ENCODE measurements at regions not wholly inside any gene's neighbourhood (a gene's known extent, or its start where the extent isn't known, plus 50 kb on each side); places are given as distances from the start of the nearest gene placed in this dataset.
"Not testable (repeated sequence)": the region's sequence is repeated elsewhere in the genome, so short reads cannot be mapped to it uniquely, and the experiment has no call there.

DNA sequence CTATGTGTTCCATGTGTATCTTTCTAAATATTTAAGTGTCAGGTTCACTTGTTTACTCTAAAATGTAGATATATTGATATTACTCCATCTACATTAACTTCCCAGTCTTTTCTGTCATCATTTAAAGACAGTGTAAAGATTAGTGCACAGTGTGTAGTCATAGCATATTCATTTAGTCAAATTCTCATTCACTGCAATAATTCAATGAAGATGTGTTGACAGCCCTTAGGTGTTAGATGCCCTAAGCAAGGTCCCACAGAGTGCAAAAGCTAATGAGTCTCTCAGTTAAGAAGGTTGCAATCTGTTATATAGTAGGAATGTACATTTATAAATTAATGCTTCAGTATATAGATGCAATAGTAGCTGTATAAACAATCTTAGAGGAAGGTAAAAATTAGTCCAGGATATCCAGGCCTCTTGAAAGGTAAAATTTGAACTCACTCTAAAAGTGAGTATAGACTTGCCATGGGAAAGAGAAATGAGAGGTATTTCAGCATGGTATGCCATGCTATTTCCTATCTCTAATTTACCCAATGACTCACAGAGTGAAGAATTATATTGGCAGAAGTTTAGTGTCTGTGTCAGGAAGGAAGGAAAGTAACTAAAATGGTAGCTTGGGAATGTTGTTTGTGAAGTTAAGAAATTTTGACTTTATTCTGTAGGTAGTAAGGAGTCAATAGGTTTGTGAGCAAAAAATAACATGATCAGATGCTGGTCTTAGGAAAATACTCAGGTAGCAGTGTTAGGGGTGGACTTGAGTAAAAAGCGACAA, 969.9 kb upstream of the CITED2 start:
- DNase-seq (ENCODE audit: low spot score): no peak

DNA sequence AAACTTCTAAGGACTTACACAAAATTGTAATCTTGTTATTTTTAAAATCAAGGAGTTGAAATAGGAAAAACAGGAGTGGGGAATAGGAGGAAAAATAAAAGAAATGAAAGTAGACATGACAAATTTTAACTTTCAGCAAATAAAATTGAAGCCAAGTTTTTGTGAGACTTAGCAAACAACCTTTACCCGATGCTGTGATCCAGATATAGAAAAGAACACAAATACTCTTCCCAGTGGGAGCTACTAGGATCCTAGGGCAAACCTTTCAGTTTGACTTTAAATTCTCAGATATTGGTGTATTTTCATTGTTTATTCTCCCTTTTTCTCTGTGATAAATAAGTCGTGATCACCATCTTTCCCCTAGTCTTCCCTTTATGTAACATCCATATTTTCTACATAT, 968.7 kb upstream of the CITED2 start:
- no peak for DNase-seq (ENCODE audit: low spot score)

DNA sequence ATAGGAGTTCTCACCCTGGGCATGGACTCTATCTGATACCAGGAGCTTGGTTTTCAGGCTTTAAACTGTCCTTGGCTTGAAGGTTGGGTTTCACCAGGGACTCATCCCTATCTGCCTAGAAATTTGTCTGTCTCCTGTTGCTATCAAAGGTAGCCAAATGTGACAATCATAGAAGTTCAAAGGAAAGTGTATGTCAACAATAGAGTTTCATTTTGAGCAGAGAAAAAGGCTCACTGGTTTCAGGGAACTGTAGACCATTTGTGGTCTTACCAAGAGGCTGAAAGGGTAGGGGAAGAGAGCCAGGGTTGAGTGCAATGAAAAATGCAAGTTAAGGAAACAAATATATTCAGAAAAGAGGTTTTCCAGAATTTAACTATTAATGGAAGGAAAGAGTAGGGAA, 966.8 kb upstream of the CITED2 start:
- DNase-seq (ENCODE audit: low spot score): no peak

DNA sequence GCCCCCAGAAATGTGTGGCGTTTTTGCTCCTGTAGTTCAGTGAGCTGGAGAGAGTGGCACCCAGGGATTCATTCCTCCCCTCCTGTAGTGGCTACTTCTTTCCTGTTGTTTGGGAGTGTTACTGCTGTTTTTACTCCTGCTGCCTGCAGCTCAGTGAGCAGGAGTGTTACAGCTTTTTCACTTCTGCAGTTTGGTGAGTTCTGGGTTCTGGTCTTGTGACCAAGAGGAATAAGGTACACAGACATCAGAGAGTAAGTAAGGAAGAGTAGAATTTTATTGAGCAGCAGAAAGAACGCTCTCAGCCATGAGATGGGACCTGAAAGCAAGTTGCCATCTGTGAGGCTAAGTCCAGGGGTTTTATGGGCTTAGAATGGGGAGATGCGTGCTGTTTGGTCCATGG, 966.3 kb upstream of the CITED2 start:
- no peak for DNase-seq (ENCODE audit: low spot score)

DNA sequence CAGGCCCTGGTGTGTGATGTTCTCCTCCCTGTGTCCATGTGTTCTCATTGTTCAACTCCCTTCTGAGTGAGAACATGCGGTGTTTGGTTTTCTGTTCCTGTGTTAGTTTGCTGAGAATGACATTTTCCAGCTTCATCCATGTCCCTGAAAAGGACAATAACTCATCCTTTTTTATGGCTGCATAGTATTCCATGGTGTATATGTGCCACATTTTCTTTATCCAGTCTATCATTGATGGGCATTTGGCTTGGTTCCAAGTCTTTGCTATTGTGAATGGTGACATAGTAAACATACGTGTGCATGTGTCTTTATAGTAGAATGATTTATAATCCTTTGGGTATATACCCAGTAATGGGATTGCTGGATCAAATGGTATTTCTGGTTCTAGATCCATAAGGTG, 964.6 kb upstream of the CITED2 start:
- DNase-seq (ENCODE audit: low spot score): not testable (repeated sequence)

DNA sequence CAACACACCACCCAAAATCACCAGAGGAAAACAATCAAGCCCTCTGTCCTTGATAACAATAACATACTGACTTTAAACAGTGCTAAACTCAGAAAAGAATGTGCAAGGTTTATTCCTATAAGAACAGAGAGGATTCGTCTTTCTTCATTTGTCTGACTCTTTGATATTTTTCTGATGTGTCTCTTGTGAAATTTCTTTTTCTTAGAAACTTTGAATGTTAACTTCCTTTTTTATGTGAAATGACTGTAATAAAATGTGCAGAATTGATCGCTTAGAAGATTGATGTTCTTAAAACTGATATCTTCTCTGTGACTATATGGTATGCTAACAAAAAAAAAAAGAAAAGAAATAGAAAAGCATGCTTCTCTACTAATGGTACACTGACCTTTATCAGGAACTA, 947.4 kb upstream of the CITED2 start:
- DNase-seq (ENCODE audit: low spot score): no peak

DNA sequence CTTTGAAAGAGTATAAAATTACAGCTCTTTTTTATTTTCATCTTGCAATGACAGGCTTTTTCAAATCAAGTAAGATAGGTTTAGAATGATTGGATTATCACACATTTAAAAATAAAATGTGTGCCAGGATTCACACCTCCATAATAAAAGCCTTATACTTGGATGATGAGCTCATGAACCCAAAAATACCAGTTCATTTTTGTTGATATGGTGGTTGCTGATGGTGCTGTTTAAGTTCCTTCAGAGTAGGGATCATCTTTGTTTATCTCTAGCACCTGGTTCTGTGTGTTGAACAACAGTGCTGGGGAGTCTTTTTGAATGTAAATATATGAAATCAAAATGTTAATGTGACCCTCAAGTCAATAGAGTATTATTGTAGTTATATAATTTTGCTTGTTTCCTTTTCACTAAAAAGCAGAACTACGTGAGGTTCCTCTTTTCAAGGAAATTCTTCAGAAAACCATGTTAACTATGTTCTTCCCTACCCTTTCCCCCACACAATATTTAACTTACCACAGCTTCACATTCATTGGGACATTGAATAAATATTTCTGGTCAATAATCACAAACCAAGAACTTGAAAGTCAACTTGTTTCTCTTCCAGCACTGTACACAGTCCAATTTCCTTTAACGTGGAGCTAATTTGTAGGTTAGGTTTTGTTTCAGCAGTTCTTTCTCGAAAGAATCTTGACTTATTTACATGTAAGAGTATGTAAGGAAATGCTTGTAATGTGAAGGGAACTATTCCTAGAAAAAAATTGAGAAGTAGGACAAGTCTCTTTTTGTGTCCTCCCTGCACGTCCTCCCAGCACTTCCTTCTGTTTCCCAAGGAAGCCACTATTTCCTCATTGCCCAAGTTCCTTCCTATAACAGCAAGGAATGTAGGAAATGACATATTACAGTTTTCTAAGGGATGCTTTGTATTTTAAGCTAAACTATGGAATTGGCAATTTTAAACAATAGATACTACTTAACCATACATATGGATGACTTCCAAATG, 945.9 kb upstream of the CITED2 start:
- peak; percentile 19 for DNase-seq (ENCODE audit: low spot score)

DNA sequence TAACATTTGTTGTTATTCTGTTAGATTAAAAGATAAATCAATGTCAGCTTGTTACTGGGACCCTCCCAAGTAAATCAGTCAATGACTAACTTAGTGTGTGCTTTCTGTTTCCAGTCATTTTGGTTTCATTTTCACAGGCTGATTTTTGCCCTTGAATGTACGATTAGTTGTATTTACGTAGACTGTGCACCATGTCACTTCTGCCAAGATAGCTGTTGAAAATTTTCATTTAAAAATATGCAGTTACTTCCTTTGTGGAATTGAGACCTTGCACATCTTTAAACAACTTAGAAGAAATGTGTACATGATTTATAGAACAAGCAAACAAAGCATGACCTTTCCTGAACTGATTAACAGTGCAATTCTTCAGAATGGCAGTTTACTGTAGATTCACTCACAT, 944.8 kb upstream of the CITED2 start:
- DNase-seq (ENCODE audit: low spot score): peak; percentile 9

DNA sequence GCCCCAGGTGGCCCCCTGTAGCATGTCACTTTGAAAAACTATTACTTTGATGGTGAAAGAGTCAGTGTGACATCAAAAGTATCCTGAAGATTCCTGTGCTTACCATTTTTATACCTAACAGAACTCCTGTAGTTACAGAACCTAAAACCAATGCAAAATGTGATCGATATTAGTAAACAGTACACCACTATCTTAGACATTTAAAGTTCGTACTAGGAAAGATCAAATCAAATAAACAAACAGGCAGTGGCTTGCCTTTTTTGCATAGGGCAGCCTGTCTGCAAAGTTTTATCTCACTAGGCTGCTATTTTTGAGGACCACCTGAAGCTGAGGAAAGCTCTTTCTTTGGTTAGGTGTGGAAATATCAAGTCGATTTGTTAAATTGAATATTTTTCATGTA, 944.0 kb upstream of the CITED2 start:
- DNase-seq (ENCODE audit: low spot score): no peak

DNA sequence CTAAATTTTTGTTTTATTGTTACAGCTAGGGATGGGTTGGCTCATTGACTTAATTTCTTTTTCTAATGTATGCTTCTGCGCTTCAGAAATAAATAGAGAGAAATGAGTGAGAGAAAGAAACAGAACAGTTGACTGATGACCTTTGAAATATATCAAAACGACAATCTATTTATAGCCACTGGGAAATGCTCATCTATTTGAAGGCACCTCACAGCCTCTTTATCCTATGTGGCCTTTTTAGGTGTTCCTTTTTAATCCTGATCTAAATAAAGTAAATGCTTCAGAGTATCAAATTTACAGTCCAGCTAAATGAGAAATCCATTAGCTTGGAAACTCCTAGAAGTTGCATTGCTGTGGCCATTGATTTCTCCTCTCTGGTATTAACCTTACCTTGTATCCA, 943.5 kb upstream of the CITED2 start:
- DNase-seq (ENCODE audit: low spot score): no peak

DNA sequence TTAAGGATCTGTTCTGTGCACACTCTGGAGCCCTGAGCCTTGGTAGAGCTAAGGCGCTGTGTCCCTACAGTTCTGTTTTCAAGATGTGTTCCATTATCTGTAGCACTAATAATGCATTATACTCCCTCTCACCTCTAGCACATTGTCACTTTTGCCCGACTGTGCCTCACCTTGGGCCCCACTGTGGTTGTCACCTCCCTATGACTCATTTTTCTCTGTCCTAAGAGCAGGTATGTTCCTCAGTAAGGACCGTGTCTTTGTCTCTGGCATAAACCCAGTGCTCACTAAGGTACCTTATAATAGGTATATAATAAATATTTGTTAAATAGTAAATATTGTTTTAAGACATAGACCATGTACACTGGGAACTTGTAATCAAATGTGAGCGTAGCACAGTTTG, 942.5 kb upstream of the CITED2 start:
- no peak for DNase-seq (ENCODE audit: low spot score)

DNA sequence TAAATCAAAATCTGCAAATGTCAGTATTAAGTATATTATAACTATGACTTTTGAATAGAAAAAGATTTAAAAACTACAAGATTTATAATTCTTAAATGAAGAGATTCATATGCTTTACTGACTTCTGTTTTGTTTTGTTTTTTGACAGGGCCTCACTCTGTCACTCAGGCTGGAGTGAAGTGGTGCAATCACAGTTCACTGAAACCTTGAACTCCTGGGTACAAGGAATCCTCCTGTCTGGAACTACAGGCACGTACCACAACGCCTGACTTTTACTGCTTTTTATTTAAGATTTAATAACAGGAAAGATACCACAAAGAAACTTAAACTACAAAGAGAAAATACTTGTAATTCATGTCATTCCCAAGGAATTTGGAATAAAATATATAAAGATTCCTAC, 940.2 kb upstream of the CITED2 start:
- DNase-seq (ENCODE audit: low spot score): no peak

DNA sequence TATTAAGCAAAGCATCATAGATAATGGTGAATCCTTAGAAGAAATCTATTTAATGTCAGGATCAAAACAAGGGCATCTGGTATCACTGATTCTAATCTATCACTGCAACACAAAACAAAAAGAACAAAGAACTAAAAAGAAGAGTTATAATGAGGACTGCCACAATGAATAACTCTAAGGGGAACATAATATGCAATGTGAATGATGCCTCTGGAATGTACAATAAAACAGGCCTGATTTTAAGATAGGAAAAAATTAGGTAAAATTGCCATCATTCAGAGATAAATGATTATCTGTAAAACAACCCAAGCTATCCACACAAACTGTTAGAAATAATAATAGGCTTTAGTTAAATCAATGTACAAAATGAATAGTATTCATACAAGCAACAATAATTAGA, 936.7 kb upstream of the CITED2 start:
- no peak for DNase-seq (ENCODE audit: low spot score)

DNA sequence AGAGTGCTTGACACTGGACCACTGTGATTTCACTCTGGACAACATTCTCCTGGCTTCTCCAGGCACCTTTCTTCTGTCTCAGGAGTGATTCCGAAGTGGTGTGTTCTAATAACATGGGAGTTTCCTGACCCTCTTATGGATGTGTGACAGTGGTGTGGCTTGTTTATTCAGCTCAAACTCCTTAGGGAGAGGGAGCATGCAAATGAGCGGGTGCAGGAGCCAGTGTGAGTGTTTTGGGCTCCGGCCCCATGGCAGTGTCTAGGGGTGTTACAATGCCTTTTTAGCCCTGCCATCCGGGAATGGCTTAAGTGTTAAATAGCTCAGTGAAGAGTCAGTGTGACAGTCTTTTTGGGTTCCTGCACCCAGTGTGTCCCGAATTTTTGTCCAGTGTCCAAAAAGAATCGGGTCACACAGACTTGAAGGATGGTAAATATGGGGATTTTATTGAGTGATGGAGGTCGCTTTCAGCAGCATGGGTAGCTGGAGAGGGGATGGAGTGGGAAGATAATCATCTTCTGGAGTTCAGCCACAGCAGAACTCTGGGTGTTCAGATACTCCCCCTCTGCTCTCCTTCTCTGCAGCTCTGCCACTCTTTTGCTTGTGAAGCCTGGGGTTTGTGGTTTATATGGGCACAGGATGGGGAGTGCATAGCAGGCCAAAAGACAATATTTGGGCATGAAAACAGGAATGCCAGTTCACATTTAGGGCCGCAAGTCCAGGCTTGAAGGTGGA, 928.9 kb upstream of the CITED2 start:
- no peak for DNase-seq (ENCODE audit: low spot score)

DNA sequence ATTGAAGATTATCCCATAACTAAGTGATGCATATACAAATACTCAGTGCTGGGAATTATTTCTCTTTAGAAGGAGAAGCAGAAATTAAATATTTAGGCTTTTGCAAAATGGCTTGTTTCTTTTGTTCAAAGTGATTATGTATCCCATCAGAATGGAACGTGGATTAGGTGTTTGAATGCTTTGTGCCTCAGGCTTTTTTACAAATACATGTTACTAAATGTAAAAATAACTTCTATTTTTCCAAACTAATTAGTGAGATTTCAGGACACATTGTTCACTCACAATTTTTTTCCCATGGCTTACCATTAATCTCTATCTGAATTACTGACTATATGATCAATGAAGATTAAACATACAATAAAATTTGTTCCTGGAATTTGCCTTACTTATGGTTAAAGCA, 925.9 kb upstream of the CITED2 start:
- DNase-seq (ENCODE audit: low spot score): no peak

DNA sequence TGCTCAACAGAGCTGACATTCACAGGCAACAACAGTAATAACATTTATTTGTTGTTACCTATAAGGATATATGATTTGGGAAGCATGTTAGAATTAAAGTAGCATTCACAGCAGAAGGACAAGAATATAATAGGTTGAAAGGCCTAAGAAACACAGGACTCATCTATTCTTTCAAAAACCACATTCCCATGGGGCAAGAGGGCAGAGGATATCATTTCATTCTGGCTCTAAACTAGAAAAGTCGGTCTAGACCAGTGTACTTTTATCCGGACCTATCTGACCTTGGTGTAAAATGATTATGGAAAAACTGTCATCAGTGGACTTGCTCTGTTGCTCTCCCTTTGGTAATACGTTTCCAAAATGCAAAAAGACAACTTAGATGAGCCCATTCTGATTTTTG, 914.7 kb upstream of the CITED2 start:
- no peak for DNase-seq (ENCODE audit: low spot score)

DNA sequence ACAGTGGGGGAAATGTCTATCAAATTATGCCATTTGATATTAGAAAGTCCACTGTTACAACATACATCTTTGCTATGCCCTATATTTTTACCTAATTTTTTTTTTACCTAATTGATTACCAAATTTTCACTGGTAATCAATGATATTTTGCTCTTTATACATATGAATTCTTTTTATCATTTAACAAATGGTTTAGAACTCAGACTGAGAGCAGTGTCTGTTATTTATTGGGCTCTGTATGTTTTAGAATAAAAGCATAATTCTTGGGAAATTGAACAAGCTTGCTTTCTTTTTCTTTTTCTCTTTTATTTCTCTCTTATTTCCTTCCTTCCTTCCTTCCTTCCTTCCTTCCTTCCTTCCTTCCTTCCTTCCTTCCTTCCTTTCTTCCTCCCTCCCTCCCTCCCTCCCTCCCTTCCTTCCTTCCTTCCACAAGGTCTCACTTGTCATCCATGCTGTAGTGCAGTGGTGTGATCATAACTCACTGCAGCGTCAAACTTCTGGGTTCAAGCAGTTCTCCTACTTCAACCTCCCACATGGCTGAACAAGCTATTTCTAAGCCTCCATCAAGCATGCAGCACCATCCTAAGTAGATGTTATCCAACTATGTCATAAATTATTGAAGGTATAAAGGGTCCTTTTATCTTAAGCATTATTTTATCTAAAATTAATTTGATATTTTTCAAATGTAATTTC, 911.7 kb upstream of the CITED2 start:
- DNase-seq (ENCODE audit: low spot score): no peak

DNA sequence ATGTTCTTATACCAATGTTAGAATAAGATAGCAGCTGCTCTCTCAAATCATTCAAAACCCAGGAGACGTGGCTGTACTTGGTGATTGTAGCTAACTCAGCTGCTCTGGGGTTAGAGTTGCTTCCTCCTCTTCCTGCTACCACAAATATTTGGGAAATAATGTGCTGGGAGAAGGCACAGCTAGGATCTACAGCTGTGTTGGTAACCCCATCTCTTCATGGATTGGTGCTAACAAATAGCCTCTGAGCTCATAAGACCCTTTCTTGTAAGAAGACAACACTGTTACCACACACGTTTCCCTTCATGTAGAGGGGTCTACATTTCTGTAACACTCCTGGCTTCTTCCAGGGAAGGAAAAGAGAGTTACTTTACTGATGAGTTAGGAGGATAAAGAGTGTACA, 911.0 kb upstream of the CITED2 start:
- no peak for DNase-seq (ENCODE audit: low spot score)

DNA sequence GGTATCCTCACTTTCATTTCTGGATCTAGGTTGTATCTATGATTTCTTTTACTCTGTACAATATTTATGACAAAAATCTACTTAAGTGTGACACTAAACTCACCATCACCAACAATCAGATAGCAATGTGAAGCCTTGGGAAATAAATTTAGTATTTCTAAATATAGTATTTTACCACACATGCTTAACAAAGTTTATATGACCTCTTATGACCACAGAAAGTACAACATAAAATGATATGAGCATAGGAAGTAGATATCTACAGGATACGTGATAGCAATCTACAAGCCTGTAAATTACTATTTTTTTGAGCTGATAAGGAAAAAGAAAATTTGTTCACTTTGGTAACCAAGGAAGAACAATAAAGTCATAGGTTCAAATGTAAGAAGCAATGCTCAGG, 910.4 kb upstream of the CITED2 start:
- no peak for DNase-seq (ENCODE audit: low spot score)

DNA sequence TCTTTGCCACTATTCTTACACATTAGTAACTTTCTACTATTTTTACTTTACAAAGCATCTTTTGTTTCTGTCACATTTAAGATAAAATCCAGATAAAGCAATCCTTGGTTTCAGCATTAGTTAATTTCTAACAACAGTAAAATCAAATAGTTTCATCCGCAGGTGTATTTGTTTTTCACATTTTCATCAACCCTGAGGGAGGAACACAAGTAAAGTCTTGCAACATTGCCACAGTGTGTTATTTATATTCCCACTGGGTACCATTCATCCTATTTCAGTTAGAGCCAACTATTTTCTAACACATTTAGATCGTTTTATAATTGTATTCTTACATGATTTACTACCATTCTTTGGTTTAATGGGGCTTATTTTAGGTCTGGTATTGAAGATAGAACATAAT, 908.7 kb upstream of the CITED2 start:
- DNase-seq (ENCODE audit: low spot score): no peak

DNA sequence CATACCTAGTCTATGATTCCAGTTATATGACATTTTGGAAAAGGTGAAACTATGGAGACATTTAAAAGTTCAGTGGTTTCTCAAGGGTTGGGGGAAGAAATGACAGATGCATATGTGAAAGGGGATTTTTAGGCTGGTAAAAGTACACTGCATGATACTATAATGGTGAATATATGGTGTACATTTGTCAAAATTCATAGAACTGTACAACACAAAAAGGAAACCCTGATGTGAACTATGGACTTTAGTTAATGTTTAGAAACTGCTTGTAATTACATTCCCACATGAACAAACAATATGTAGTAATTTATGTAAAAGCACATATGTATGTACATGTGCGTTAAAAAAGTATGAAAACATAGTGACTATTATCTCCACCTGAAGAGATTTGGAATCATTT, 907.3 kb upstream of the CITED2 start:
- no peak for DNase-seq (ENCODE audit: low spot score)

DNA sequence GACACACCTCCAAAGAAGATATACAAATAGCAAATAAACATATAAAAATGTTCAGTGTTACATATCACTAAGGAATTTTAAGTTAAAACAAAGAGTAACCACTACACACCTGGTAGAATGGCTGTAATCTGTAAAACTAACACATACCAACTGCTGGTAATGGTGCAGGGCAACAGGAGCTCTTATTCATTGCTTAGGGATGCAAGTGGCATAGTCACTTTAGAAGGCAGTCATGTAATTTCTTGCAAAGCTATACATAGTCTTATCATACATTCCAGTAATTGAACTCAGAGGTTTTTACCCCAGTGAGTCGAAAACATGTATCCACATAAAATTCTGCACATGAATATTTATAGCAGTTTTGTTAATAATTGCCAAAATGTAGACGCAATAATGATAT, 906.8 kb upstream of the CITED2 start:
- no peak for DNase-seq (ENCODE audit: low spot score)

Data from umbilical cord (tissue), 1 donor.